ENCODE measurements at regions not wholly inside any gene's neighbourhood (a gene's known extent, or its start where the extent isn't known, plus 50 kb on each side); places are given as distances from the start of the nearest gene placed in this dataset.

DNA sequence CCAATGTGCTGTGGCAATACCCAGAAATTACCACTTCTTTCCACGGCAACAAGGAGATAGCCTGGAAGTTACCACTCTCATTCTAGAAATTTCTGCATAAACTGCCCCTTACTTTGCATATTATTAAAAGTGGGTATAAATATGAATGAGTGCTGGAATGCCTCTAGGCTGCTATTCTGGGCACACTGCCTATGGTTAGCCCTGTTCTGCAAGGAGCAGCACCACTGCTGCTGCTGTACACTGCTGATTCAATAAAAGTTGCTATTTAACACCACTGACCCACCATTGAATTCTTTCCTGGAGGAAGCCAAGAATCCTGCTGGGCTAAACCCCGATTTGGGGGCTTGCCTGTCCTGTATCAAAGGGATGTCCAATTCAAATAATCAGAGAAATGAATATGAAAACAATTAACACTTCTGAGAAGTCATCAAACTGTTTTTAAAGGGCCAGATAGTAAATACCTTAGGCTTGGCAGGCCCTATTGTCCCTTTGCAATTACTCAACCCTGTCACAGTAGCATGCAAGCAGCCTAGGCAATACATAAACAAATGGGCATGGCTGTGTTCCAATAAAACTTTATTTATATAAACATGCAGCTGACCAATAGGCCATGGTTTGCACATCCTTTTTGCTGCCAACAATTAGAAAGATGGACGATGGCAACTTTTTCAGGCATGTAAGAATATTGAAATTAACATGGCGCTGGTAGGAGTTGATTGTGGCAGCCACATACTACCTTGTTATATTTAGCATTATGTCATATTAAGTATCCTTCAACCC is 369.4 kb upstream of the B3GALT2 start:
- Histone ChIP-seq H3K79me2 (ENCODE audit: control insufficient read depth, low read length) (no peaks in the 10 kb centered on the region), H4K20me1 (ENCODE audit: control insufficient read depth, insufficient read depth, low read depth, low read length) (no peaks in the 10 kb centered on the region), H3F3A (ENCODE audit: control insufficient read depth, insufficient read depth) (no peaks in the 10 kb centered on the region), H3K9me3 (ENCODE audit: control insufficient read depth, insufficient read depth, low read length) (no peaks in the 10 kb centered on the region), H3K27ac (ENCODE audit: low read depth, low read length) (no peak overlapping the region), H3K9me2 (replicated peaks; ENCODE audit: control insufficient read depth, low read length) (no peaks in the 10 kb centered on the region), H3K27me3 (ENCODE audit: control insufficient read depth, low read length) (no peaks in the 10 kb centered on the region), H3K4me1 (ENCODE audit: control insufficient read depth, low read length) (no peaks in the 10 kb centered on the region), H3K4me2 (ENCODE audit: low read length) (no peak overlapping the region), H3K4me3 (ENCODE audit: low read length) (no peak overlapping the region), H3K36me3 (ENCODE audit: control insufficient read depth, low read length) (no peaks in the 10 kb centered on the region)
- TF ChIP-seq, protein P1, sequence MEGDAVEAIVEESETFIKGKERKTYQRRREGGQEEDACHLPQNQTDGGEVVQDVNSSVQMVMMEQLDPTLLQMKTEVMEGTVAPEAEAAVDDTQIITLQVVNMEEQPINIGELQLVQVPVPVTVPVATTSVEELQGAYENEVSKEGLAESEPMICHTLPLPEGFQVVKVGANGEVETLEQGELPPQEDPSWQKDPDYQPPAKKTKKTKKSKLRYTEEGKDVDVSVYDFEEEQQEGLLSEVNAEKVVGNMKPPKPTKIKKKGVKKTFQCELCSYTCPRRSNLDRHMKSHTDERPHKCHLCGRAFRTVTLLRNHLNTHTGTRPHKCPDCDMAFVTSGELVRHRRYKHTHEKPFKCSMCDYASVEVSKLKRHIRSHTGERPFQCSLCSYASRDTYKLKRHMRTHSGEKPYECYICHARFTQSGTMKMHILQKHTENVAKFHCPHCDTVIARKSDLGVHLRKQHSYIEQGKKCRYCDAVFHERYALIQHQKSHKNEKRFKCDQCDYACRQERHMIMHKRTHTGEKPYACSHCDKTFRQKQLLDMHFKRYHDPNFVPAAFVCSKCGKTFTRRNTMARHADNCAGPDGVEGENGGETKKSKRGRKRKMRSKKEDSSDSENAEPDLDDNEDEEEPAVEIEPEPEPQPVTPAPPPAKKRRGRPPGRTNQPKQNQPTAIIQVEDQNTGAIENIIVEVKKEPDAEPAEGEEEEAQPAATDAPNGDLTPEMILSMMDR (IDR thresholded peaks at IDR 0.05; ENCODE audit: low read depth, low read length, poor library complexity, severe bottlenecking) = no peak
- no peak for TF ChIP-seq EZH2phosphoT487 (IDR thresholded peaks at IDR 0.05; ENCODE audit: borderline replicate concordance, low read length)

DNA sequence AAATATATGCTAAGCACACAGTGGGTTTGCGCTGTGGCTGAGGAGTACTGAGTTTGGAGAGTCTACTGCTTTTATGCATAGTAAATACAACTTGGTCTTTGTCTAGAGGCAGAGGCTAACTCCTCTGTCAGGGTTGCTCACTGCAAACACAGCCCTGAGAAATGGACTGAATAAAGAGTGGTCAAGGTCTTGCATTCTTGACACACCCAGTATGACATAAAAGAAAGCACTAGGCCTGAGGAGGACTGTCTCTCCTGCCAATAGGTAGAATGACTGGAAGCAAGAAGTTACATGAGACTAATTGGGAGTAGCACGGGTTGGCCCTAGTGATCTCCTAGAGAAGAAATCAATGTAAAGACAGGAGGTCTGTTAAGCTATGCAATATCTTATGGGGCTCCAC is 367.2 kb upstream of the B3GALT2 start:
- Histone ChIP-seq H3K9me3 (ENCODE audit: control insufficient read depth, insufficient read depth, low read length) (no peaks in the 10 kb centered on the region), H3K36me3 (ENCODE audit: control insufficient read depth, low read length) (no peaks in the 10 kb centered on the region), H3K9me2 (replicated peaks; ENCODE audit: control insufficient read depth, low read length) (no peaks in the 10 kb centered on the region), H3K4me1 (ENCODE audit: control insufficient read depth, low read length) (no peaks in the 10 kb centered on the region), H3K4me2 (ENCODE audit: low read length) (no peak overlapping the region), H3K4me3 (ENCODE audit: low read length) (no peak overlapping the region), H3F3A (ENCODE audit: control insufficient read depth, insufficient read depth) (no peaks in the 10 kb centered on the region), H3K27me3 (ENCODE audit: control insufficient read depth, low read length) (no peaks in the 10 kb centered on the region), H3K79me2 (ENCODE audit: control insufficient read depth, low read length) (no peaks in the 10 kb centered on the region), H3K27ac (ENCODE audit: low read depth, low read length) (no peak overlapping the region), H4K20me1 (ENCODE audit: control insufficient read depth, insufficient read depth, low read depth, low read length) (no peaks in the 10 kb centered on the region)
- TF ChIP-seq EZH2phosphoT487 (IDR thresholded peaks at IDR 0.05; ENCODE audit: borderline replicate concordance, low read length) = no peak
- TF ChIP-seq, protein P1 (IDR thresholded peaks at IDR 0.05; ENCODE audit: low read depth, low read length, poor library complexity, severe bottlenecking) = no peak

DNA sequence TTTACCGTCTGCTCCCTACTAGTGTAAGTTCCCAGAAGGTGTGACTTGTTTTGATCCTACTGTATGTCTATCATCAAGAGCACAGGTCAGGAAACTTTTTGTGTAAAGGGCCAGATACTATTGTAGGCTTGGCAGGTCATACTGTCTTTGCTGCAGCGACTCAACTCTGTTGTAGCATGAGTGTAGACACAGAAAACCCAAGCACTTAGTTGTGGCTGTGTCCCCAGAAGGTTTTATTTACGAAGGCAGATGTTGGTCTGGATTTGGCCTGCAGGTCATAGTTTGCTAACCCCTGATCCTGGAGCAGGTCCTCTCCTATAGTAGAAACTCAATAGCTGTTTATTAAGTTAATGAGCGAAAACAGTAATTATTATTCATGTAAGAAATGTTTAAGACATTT is 365.9 kb upstream of the B3GALT2 start:
- no peaks in the 10 kb centered on the region for H3K4me1 ChIP-seq (ENCODE audit: control insufficient read depth, low read length)
- no peak overlapping the region for H3K4me2 ChIP-seq (ENCODE audit: low read length)
- no peak overlapping the region for H3K27ac ChIP-seq (ENCODE audit: low read depth, low read length)
- no peaks in the 10 kb centered on the region for H3K9me3 ChIP-seq (ENCODE audit: control insufficient read depth, insufficient read depth, low read length)
- TF ChIP-seq, protein P1 (IDR thresholded peaks at IDR 0.05; ENCODE audit: low read depth, low read length, poor library complexity, severe bottlenecking) = no peak
- no peak for TF ChIP-seq EZH2phosphoT487 (IDR thresholded peaks at IDR 0.05; ENCODE audit: borderline replicate concordance, low read length)
- H3F3A ChIP-seq (ENCODE audit: control insufficient read depth, insufficient read depth) = no peaks in the 10 kb centered on the region
- no peaks in the 10 kb centered on the region for H3K79me2 ChIP-seq (ENCODE audit: control insufficient read depth, low read length)
- H3K27me3 ChIP-seq (ENCODE audit: control insufficient read depth, low read length) = no peaks in the 10 kb centered on the region
- H3K36me3 ChIP-seq (ENCODE audit: control insufficient read depth, low read length) = no peaks in the 10 kb centered on the region
- no peak overlapping the region for H3K4me3 ChIP-seq (ENCODE audit: low read length)
- H4K20me1 ChIP-seq (ENCODE audit: control insufficient read depth, insufficient read depth, low read depth, low read length) = no peaks in the 10 kb centered on the region
- no peaks in the 10 kb centered on the region for H3K9me2 ChIP-seq (replicated peaks; ENCODE audit: control insufficient read depth, low read length)
